Gastrocnemius medialis (tissue), 4 donors: ENCODE measurements at regions not wholly inside any gene's neighbourhood (a gene's known extent, or its start where the extent isn't known, plus 50 kb on each side); places are given as distances from the start of the nearest gene placed in this dataset.

ENCODE experiments used
- ATAC-seq, 2 donors: fragments of 150-250 bp; one replicate each; pipeline ENCODE4 v1.9.1; 2016
- DNase-seq, 2 donors: peaks; one replicate each; pipeline ENCODE4 v3.0.0-alpha.2; 2019
- H3K27ac ChIP-seq, 4 donors: fragments of 200-600 bp; sonication (generic); 1 replicate in 1 of 4; 2 replicates in 3 of 4; pipeline ENCODE4 v1.5.1; 2016 to 2018; ENCODE audit warnings: mild to moderate bottlenecking in 2 of 4, moderate library complexity in 1 of 4
- H3K27me3 ChIP-seq, 3 donors: fragments of 200-600 bp; sonication (generic) in 2 of 3; 1 replicate in 1 of 3; 2 replicates in 2 of 3; pipeline versions ENCODE4 v1.5.1 to v1.6.0; 2016 to 2019; ENCODE audit warnings: mild to moderate bottlenecking in 1 of 3, moderate library complexity in 1 of 3
- H3K36me3 ChIP-seq, 2 donors: fragments of 200-600 bp; sonication (generic) in 1 of 2; one replicate each; pipeline ENCODE4 v1.5.1; 2017 to 2018
- H3K4me1 ChIP-seq, 2 donors: fragments of 200-600 bp; sonication (generic) in 1 of 2; one replicate each; pipeline ENCODE4 v1.5.1; 2016 to 2017; ENCODE audit warnings: mild to moderate bottlenecking in 2 of 2
- H3K4me3 ChIP-seq, 4 donors: fragments of 200-600 bp; sonication (generic) in 3 of 4; 1 replicate in 1 of 4; 2 replicates in 3 of 4; pipeline ENCODE4 v1.5.1; 2016 to 2019; ENCODE audit warnings: mild to moderate bottlenecking in 2 of 4
- H3K9me3 ChIP-seq, 3 donors: fragments of 200-600 bp; sonication (generic) in 2 of 3; 1 replicate in 1 of 3; 2 replicates in 2 of 3; pipeline ENCODE4 v1.5.1; 2016 to 2019
- POLR2A ChIP-seq, 2 donors: fragments of 450-650 bp; IDR thresholded peaks; one replicate each; pipeline ENCODE4 v1.6.1; 2017; ENCODE audit warnings: antibody characterized with exemption in 2 of 2, mild to moderate bottlenecking in 2 of 2, moderate library complexity in 2 of 2
- in situ Hi-C, 4 donors: fragments of 200-750 bp; cut with MboI; loops; one replicate each; pipeline versions ENCODE4 v1.15.0 to v1.8.0; 2017; ENCODE audit warnings: low sequenced_read_pairs in 4 of 4
- intact Hi-C: fragments of 100-400 bp; cut with DNase I; formaldehyde crosslinking; loops from one replicate; pipeline ENCODE4 v1.15.1; 2023; ENCODE audit warnings: low total_unique reads
- TF ChIP-seq, protein P1 (sequence below), 5 experiments: fragments of 450-650 bp in 3 of 5; fragments of 200-600 bp in 2 of 5; sonication (generic) in 2 of 5; IDR thresholded peaks in 4 of 5; conservative IDR thresholded peaks in 1 of 5; 1 replicate in 4 of 5; 2 replicates in 1 of 5; pipeline ENCODE4 v1.5.1; 2016 to 2019; ENCODE audit warnings: antibody characterized with exemption in 5 of 5, mild to moderate bottlenecking in 3 of 5, moderate library complexity in 3 of 5

DNA sequence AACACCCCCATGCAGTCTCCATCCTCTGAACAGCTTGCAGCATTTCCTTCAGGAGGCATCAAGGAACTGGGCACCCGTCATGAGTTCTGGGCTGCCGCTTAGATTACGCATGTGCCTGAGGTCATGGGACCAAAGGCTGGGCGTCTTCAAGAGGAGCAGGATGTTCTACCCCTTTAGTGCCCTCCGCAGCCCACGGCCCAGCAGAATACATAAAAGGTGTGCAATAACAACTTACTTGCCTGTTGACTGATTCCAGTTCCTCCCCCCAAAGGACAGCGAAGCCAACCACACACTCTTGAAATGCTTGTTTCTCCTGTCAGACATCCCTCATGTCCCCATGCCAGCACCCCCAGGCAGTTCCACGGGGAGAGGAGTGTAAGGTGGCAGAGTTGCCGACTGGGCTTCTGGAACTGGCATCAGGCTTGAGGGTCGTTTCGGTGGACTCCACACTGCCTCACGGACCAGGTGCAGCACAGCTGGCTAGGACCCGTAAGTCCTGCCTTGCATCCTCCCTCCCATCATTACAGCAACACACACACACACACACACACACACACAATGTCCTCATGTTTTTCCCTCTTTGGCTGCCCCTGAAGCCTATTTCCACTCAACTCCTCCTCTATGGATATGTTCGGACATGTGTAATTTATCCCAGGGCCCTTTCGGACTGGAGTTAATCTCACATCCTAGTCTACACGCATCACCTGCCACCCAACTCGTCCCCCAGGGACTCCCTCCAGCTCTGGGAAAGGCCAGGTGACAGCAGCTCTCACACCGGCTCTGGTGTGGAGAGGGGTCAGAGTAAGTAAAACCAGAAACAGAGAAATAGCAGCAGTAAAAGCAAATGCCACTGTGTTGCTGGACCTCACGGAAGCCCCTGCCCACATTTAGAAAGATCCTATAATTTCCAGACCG lies 200.7 kb downstream of the BCL11A start:
- no peak overlapping the region for H3K4me3 ChIP-seq
- H3K4me1 ChIP-seq = no peaks in the 10 kb centered on the region
- no peaks in the 10 kb centered on the region for H3K9me3 ChIP-seq
- DNase-seq (no peak), ATAC-seq (no peak)
- in situ Hi-C loops (no loop called here), intact Hi-C loops (no loop called here)
- H3K27me3 ChIP-seq = no peaks in the 10 kb centered on the region
- no peaks in the 10 kb centered on the region for H3K36me3 ChIP-seq
- no peak overlapping the region for H3K27ac ChIP-seq
- TF ChIP-seq POLR2A (IDR thresholded peaks at IDR 0.05) = no peak
- TF ChIP-seq, protein P1, sequence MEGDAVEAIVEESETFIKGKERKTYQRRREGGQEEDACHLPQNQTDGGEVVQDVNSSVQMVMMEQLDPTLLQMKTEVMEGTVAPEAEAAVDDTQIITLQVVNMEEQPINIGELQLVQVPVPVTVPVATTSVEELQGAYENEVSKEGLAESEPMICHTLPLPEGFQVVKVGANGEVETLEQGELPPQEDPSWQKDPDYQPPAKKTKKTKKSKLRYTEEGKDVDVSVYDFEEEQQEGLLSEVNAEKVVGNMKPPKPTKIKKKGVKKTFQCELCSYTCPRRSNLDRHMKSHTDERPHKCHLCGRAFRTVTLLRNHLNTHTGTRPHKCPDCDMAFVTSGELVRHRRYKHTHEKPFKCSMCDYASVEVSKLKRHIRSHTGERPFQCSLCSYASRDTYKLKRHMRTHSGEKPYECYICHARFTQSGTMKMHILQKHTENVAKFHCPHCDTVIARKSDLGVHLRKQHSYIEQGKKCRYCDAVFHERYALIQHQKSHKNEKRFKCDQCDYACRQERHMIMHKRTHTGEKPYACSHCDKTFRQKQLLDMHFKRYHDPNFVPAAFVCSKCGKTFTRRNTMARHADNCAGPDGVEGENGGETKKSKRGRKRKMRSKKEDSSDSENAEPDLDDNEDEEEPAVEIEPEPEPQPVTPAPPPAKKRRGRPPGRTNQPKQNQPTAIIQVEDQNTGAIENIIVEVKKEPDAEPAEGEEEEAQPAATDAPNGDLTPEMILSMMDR (IDR thresholded peaks at IDR 0.05 in 4 of 5, conservative IDR thresholded peaks at IDR 0.05 in 1 of 5) = no peak

DNA sequence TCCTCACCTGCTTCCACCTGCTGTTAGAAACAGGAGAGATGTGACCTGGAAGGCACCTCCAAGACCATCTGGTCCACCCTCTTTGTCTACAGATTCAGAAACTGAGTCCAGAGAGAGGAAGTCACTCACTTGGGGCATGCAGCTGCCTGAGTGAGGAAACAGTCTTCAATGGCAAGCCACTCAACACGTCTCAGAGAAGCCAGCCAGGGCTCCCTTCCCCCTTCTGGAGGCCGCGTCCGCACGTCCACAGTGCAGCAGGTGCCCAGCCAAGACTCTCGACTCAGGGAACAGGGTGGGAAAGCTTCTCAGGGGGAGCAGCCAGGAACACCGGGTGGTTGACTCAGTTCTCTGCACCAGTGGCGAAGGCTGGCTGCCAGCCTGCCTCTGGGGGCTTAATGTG lies 201.7 kb downstream of the BCL11A start:
- no peaks in the 10 kb centered on the region for H3K4me1 ChIP-seq
- DNase-seq (no peak), ATAC-seq (no peak)
- intact Hi-C loops = no loop called here
- in situ Hi-C loops = no loop called here
- no peaks in the 10 kb centered on the region for H3K36me3 ChIP-seq
- H3K27me3 ChIP-seq = no peaks in the 10 kb centered on the region
- no peaks in the 10 kb centered on the region for H3K9me3 ChIP-seq
- no peak overlapping the region for H3K4me3 ChIP-seq
- TF ChIP-seq, protein P1 (IDR thresholded peaks at IDR 0.05 in 4 of 5, conservative IDR thresholded peaks at IDR 0.05 in 1 of 5) = no peak
- TF ChIP-seq POLR2A (IDR thresholded peaks at IDR 0.05) = no peak
- H3K27ac ChIP-seq = no peak overlapping the region

DNA sequence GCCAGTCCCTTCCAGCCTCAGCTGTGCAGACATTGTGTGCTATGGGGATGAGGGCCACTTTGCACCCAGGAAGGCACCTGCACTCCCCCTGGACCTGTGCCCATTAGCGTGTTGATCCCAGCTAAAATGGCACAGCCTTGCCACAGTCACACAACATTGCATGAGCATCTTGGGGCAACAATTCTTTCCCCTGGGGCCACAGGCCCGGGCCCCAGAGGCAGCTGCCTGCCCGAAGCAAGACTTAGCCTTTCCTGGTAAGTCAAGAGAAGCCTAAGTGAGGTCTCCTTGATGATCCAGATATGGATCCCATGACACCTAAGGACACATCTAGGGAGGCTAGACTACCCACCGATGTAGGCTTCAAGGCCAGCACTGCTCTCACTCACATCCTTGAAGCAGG lies 202.1 kb downstream of the BCL11A start:
- H3K4me3 ChIP-seq = no peak overlapping the region
- H3K27me3 ChIP-seq = no peaks in the 10 kb centered on the region
- no peaks in the 10 kb centered on the region for H3K36me3 ChIP-seq
- in situ Hi-C loops (no loop called here), intact Hi-C loops (no loop called here)
- no peak overlapping the region for H3K27ac ChIP-seq
- TF ChIP-seq, protein P1 (IDR thresholded peaks at IDR 0.05 in 4 of 5, conservative IDR thresholded peaks at IDR 0.05 in 1 of 5) = no peak
- no peak for TF ChIP-seq POLR2A (IDR thresholded peaks at IDR 0.05)
- no peak for ATAC-seq
- no peaks in the 10 kb centered on the region for H3K9me3 ChIP-seq
- H3K4me1 ChIP-seq = no peaks in the 10 kb centered on the region
- no peak for DNase-seq

DNA sequence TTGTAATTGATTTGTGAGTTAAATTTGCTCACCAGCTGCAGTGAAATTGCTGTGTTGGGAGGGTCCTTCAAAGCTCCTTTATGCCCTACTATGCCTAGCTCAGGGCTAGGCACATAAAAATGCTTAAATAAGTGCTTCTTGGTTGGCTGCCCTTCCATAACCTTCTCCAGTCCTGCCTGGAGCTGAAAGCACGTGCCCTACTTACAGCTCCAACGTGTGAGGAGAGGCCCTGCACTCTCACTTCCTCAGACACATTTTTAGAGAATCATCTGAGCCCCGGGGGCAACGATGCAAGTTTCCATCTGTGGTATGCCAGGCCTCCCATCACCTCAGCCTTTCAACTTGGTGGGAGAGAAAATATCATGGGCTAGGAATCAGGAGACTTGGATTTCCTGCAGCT lies 202.7 kb downstream of the BCL11A start:
- intact Hi-C loops (no loop called here), in situ Hi-C loops (no loop called here)
- Histone ChIP-seq H3K36me3 (no peaks in the 10 kb centered on the region), H3K4me3 (no peak overlapping the region), H3K27ac (no peak overlapping the region), H3K27me3 (no peaks in the 10 kb centered on the region), H3K4me1 (no peaks in the 10 kb centered on the region), H3K9me3 (no peaks in the 10 kb centered on the region)
- DNase-seq (no peak), ATAC-seq (no peak)
- TF ChIP-seq, protein P1 (IDR thresholded peaks at IDR 0.05 in 4 of 5, conservative IDR thresholded peaks at IDR 0.05 in 1 of 5) = no peak
- no peak for TF ChIP-seq POLR2A (IDR thresholded peaks at IDR 0.05)
